H1 (cell line): ENCODE measurements at regions not wholly inside any gene's neighbourhood (a gene's known extent, or its start where the extent isn't known, plus 50 kb on each side); places are given as distances from the start of the nearest gene placed in this dataset.

Source experiments
- HDAC2 ChIP-seq, 2 experiments: fragments of 300-600 bp in 1 of 2; sonication (generic) in 1 of 2; IDR thresholded peaks; 2 replicates each; pipeline ENCODE4 v1.6.1; 2011 to 2012; ENCODE audit warnings: low read depth in 2 of 2, low read length in 2 of 2, mild to moderate bottlenecking in 2 of 2, moderate library complexity in 2 of 2, borderline replicate concordance in 1 of 2, inconsistent platforms in 1 of 2
- MAFK ChIP-seq: IDR thresholded peaks from 2 replicates; pipeline ENCODE4 v1.6.1; 2012; ENCODE audit warnings: low read depth, mild to moderate bottlenecking, improper control_type of control experiment, low read length
- POLR2A ChIP-seq, 2 experiments: IDR thresholded peaks; 1 replicate in 1 of 2; 2 replicates in 1 of 2; pipeline ENCODE4 v1.6.1; 2011; ENCODE audit warnings: low read depth in 2 of 2, low read length in 2 of 2, mild to moderate bottlenecking in 2 of 2; ENCODE audit errors: control extremely low read depth in 1 of 2
- RAD21 ChIP-seq, 2 experiments: IDR thresholded peaks in 1 of 2; conservative IDR thresholded peaks in 1 of 2; 2 replicates each; pipeline ENCODE4 v1.6.1; 2011; ENCODE audit warnings: low read depth in 2 of 2, low read length in 2 of 2, improper control_type of control experiment in 1 of 2, inconsistent platforms in 1 of 2, mild to moderate bottlenecking in 1 of 2, moderate library complexity in 1 of 2
- SP1 ChIP-seq: IDR thresholded peaks from 2 replicates; pipeline ENCODE4 v1.6.1; 2011; ENCODE audit warnings: low read depth, low read length
- TF ChIP-seq, protein P1 (sequence below), 3 experiments: IDR thresholded peaks; 1 replicate in 2 of 3; 2 replicates in 1 of 3; pipeline versions ENCODE4 v1.5.1 to v1.6.1; 2011; ENCODE audit warnings: low read length in 3 of 3, mild to moderate bottlenecking in 3 of 3, inconsistent platforms in 2 of 3, low read depth in 1 of 3, moderate library complexity in 1 of 3; ENCODE audit not compliant: insufficient read depth in 1 of 3; ENCODE audit errors: control extremely low read depth in 1 of 3

DNA sequence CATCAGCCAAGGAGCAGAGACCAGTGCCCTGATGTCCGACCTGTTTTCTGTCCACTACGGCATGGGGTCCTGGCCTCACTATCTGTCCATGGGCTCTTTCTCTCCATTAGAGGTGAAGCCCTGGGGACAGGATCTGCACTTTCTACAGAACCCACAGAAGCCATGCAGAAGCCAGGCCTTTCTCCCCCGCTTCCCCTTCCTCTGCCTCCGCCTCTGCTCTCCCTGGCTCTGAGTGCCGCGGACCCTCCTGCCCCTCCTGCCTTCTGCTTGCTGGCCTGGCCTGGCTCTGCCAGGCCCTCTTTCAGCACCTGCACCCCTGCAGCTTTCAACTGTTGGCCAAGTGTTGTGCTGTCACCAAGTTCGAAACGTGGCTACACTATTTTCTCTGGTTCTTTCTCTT lies 439.8 kb upstream of the ZMIZ1 start:
- TF ChIP-seq POLR2A (IDR thresholded peaks at IDR 0.05; ENCODE audit: control extremely low read depth in 1 of 2, low read depth in 2 of 2, low read length in 2 of 2) (no peak), SP1 (no peak), RAD21 (IDR thresholded peaks at IDR 0.05 in 1 of 2, conservative IDR thresholded peaks at IDR 0.05 in 1 of 2; ENCODE audit: low read depth in 2 of 2, low read length in 2 of 2) (no peak), MAFK (no peak), HDAC2 (IDR thresholded peaks at IDR 0.05; ENCODE audit: borderline replicate concordance in 1 of 2, low read depth in 2 of 2, low read length in 2 of 2) (no peak)
- TF ChIP-seq, protein P1, sequence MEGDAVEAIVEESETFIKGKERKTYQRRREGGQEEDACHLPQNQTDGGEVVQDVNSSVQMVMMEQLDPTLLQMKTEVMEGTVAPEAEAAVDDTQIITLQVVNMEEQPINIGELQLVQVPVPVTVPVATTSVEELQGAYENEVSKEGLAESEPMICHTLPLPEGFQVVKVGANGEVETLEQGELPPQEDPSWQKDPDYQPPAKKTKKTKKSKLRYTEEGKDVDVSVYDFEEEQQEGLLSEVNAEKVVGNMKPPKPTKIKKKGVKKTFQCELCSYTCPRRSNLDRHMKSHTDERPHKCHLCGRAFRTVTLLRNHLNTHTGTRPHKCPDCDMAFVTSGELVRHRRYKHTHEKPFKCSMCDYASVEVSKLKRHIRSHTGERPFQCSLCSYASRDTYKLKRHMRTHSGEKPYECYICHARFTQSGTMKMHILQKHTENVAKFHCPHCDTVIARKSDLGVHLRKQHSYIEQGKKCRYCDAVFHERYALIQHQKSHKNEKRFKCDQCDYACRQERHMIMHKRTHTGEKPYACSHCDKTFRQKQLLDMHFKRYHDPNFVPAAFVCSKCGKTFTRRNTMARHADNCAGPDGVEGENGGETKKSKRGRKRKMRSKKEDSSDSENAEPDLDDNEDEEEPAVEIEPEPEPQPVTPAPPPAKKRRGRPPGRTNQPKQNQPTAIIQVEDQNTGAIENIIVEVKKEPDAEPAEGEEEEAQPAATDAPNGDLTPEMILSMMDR (IDR thresholded peaks at IDR 0.05; ENCODE audit: control extremely low read depth in 1 of 3, insufficient read depth in 1 of 3, low read depth in 1 of 3, low read length in 3 of 3): no peak
